GM18858 (cell line): ENCODE measurements at regions not wholly inside any gene's neighbourhood (a gene's known extent, or its start where the extent isn't known, plus 50 kb on each side); places are given as distances from the start of the nearest gene placed in this dataset.
"Not testable (repeated sequence)": the region's sequence is repeated elsewhere in the genome, so short reads cannot be mapped to it uniquely, and the experiment has no call there.

Experiments used
- ATAC-seq: cut with Tn5 transposase; IDR thresholded peaks from one replicate; pipeline ENCODE4 v1.9.1; 2021; ENCODE audit not compliant: unreplicated experiment

- no peak for ATAC-seq
Measured at GRCh38 chr5:68027519-68027918, 188.0 kb upstream of the PIK3R1 start.

- no peak for ATAC-seq
Measured at GRCh38 chr5:68026092-68026885, 189.3 kb upstream of the PIK3R1 start.

GRCh38 chr5:68024426-68024825, 191.1 kb upstream of the PIK3R1 start:
- no peak for ATAC-seq

GRCh38 chr5:68021916-68022315, 193.6 kb upstream of the PIK3R1 start:
- ATAC-seq: no peak

GRCh38 chr5:68021227-68021626, 194.3 kb upstream of the PIK3R1 start:
- no peak for ATAC-seq

- ATAC-seq: not testable (repeated sequence)
Measured at GRCh38 chr5:68020461-68020969, 195.0 kb upstream of the PIK3R1 start.

GRCh38 chr5:68015381-68016302, 199.9 kb upstream of the PIK3R1 start:
- ATAC-seq: no peak

GRCh38 chr5:68012831-68013230, 202.7 kb upstream of the PIK3R1 start:
- no peak for ATAC-seq

- ATAC-seq: no peak
Measured at GRCh38 chr5:68012429-68012828, 203.1 kb upstream of the PIK3R1 start.

- ATAC-seq: no peak
Measured at GRCh38 chr5:68011801-68012200, 203.8 kb upstream of the PIK3R1 start.

- ATAC-seq: no peak
Measured at GRCh38 chr5:68011259-68011760, 204.2 kb upstream of the PIK3R1 start.

GRCh38 chr5:68010740-68011139, 204.8 kb upstream of the PIK3R1 start:
- ATAC-seq: no peak

- no peak for ATAC-seq
Measured at GRCh38 chr5:68007451-68007850, 208.1 kb upstream of the PIK3R1 start.

- no peak for ATAC-seq
Measured at GRCh38 chr5:68002836-68003235, 212.7 kb upstream of the PIK3R1 start.

GRCh38 chr5:68000805-68001204, 214.8 kb upstream of the PIK3R1 start:
- no peak for ATAC-seq

- no peak for ATAC-seq
Measured at GRCh38 chr5:67999391-67999790, 216.2 kb upstream of the PIK3R1 start.

GRCh38 chr5:67998709-67999261, 216.8 kb upstream of the PIK3R1 start:
- no peak for ATAC-seq

- ATAC-seq: no peak
Measured at GRCh38 chr5:67997892-67998457, 217.6 kb upstream of the PIK3R1 start.

- ATAC-seq: no peak
Measured at GRCh38 chr5:67997148-67997547, 218.4 kb upstream of the PIK3R1 start.

- no peak for ATAC-seq
Measured at GRCh38 chr5:67996596-67996995, 219.0 kb upstream of the PIK3R1 start.

- ATAC-seq: no peak
Measured at GRCh38 chr5:67992923-67993322, 222.6 kb upstream of the PIK3R1 start.
